SK-N-SH (cell line): ENCODE measurements at regions not wholly inside any gene's neighbourhood (a gene's known extent, or its start where the extent isn't known, plus 50 kb on each side); places are given as distances from the start of the nearest gene placed in this dataset.
"Not testable (repeated sequence)": the region's sequence is repeated elsewhere in the genome, so short reads cannot be mapped to it uniquely, and the experiment has no call there.

Experiments
- CTCF ChIA-PET: fragments of 300-600, 350-600 bp; formaldehyde crosslinking; extraction: SDS; loops from one replicate; lab custom pipeline; 2021; lab: Yijun Ruan, JAX
- POLR2A ChIA-PET: fragments of 350-600 bp; sonication (Branson Sonifier 250); formaldehyde crosslinking; extraction: SDS; loops from one replicate; lab custom pipeline; 2020; ENCODE audit warnings: antibody characterized with exemption, inconsistent platforms; lab: Yijun Ruan, JAX
- DNase-seq: peaks from one replicate; pipeline ENCODE4 v3.0.0; 2012
- H2AFZ ChIP-seq: fragments of 200-600 bp; sonication (generic); 2 replicates; pipeline ENCODE4 v1.8.1; 2016; ENCODE audit warnings: antibody characterized with exemption, mild to moderate bottlenecking, low read depth
- H3F3A ChIP-seq: fragments of 200-600 bp; sonication (generic); replicated peaks from 2 replicates; pipeline ENCODE3; 2016; ENCODE audit warnings: antibody characterized with exemption, mild to moderate bottlenecking; ENCODE audit not compliant: insufficient read depth
- H3K27ac ChIP-seq, 2 experiments: fragments of 200-500 bp in 1 of 2; fragments of 200-600 bp in 1 of 2; sonication (Bioruptor generic) in 1 of 2; sonication (generic), shearing (Covaris generic) in 1 of 2; 2 replicates each; pipeline versions ENCODE4 v1.5.1 to v1.6.1; 2014 to 2016; ENCODE audit warnings: low read depth in 2 of 2, inconsistent platforms in 1 of 2, low read length in 1 of 2, mild to moderate bottlenecking in 1 of 2, mixed read lengths in 1 of 2
- H3K27me3 ChIP-seq: fragments of 200-600 bp; sonication (generic), shearing (Covaris generic); 2 replicates; pipeline ENCODE4 v1.6.1; 2016; ENCODE audit warnings: mixed run types; ENCODE audit not compliant: insufficient read depth
- H3K36me3 ChIP-seq, 2 experiments: fragments of 200-500 bp in 1 of 2; fragments of 200-600 bp in 1 of 2; sonication (Bioruptor generic) in 1 of 2; sonication (generic) in 1 of 2; replicated peaks in 1 of 2; 2 replicates each; pipeline versions ENCODE3 to v1.5.1; 2014 to 2016; ENCODE audit warnings: low read length in 1 of 2, mild to moderate bottlenecking in 1 of 2; ENCODE audit not compliant: insufficient read depth in 2 of 2, control insufficient read depth in 1 of 2
- H3K4me1 ChIP-seq, 2 experiments: fragments of 200-500 bp in 1 of 2; fragments of 200-600 bp in 1 of 2; sonication (Bioruptor generic) in 1 of 2; sonication (generic), shearing (Covaris generic) in 1 of 2; 2 replicates each; pipeline versions ENCODE4 v1.5.1 to v1.6.1; 2014 to 2016; ENCODE audit warnings: low read depth in 1 of 2, low read length in 1 of 2, mixed run types in 1 of 2; ENCODE audit not compliant: insufficient read depth in 2 of 2, control insufficient read depth in 1 of 2
- H3K4me2 ChIP-seq: fragments of 200-600 bp; sonication (generic), shearing (Covaris generic); 2 replicates; pipeline ENCODE4 v1.6.1; 2017; ENCODE audit warnings: mixed run types
- H3K4me3 ChIP-seq, 2 experiments: fragments of 200-500 bp in 1 of 2; fragments of 200-600 bp in 1 of 2; sonication (Bioruptor generic) in 1 of 2; sonication (generic), shearing (Covaris generic) in 1 of 2; 2 replicates each; pipeline versions ENCODE4 v1.5.1 to v1.8.1; 2014 to 2016; ENCODE audit warnings: low read depth in 2 of 2, inconsistent platforms in 1 of 2, low read length in 1 of 2, mild to moderate bottlenecking in 1 of 2, mixed read lengths in 1 of 2, moderate library complexity in 1 of 2
- H3K79me2 ChIP-seq: fragments of 200-600 bp; sonication (generic); 2 replicates; pipeline ENCODE4 v1.8.1; 2017; ENCODE audit warnings: mild to moderate bottlenecking; ENCODE audit not compliant: insufficient read depth
- H3K9ac ChIP-seq: fragments of 200-600 bp; sonication (generic); 2 replicates; pipeline ENCODE4 v1.6.1; 2017; ENCODE audit warnings: mixed run types
- H3K9me2 ChIP-seq: fragments of 200-600 bp; sonication (generic); 2 replicates; pipeline ENCODE4 v1.6.1; 2017; ENCODE audit warnings: mixed run types
- H3K9me3 ChIP-seq: fragments of 200-600 bp; sonication (generic); 2 replicates; pipeline ENCODE4 v1.6.1; 2017; ENCODE audit warnings: mixed run types, mild to moderate bottlenecking, moderate library complexity
- H4K20me1 ChIP-seq: fragments of 200-600 bp; sonication (generic); 2 replicates; pipeline ENCODE4 v1.6.1; 2017; ENCODE audit warnings: mild to moderate bottlenecking, mixed run types; ENCODE audit not compliant: insufficient read depth
- EP300 ChIP-seq, 2 experiments: IDR thresholded peaks; 2 replicates each; pipeline versions ENCODE4 v1.4.0 to v1.6.1; 2012; ENCODE audit warnings: borderline replicate concordance in 1 of 2, low read depth in 1 of 2, low read length in 1 of 2
- EZH2phosphoT487 ChIP-seq: fragments of 200-600 bp; sonication (generic); IDR thresholded peaks from 2 replicates; pipeline ENCODE4 v1.6.1; 2017; ENCODE audit warnings: low read depth, mixed run types, mild to moderate bottlenecking, antibody characterized with exemption, moderate library complexity, borderline replicate concordance
- FOXM1 ChIP-seq: IDR thresholded peaks from 2 replicates; pipeline ENCODE4 v1.4.0; 2012; ENCODE audit warnings: low read depth, mild to moderate bottlenecking
- GABPA ChIP-seq: IDR thresholded peaks from 2 replicates; pipeline ENCODE4 v1.4.0; 2012; ENCODE audit warnings: low read depth, mild to moderate bottlenecking
- GATA2 ChIP-seq: sonication (generic); formaldehyde crosslinking; IDR thresholded peaks from 2 replicates; pipeline ENCODE4 v1.5.0; 2020; ENCODE audit warnings: mild to moderate bottlenecking, missing genetic modification reagents
- JUND ChIP-seq: IDR thresholded peaks from 2 replicates; pipeline ENCODE4 v1.4.0; 2012
- MEF2A ChIP-seq: IDR thresholded peaks from 2 replicates; pipeline ENCODE4 v1.4.0; 2012; ENCODE audit warnings: low read depth, borderline replicate concordance
- NFIC ChIP-seq: IDR thresholded peaks from 2 replicates; pipeline ENCODE4 v1.4.0; 2012; ENCODE audit warnings: borderline replicate concordance
- NRF1 ChIP-seq: IDR thresholded peaks from 2 replicates; pipeline ENCODE4 v1.6.1; 2012; ENCODE audit warnings: low read depth, mild to moderate bottlenecking, low read length
- SIN3A ChIP-seq: IDR thresholded peaks from 2 replicates; pipeline ENCODE4 v1.6.1; 2012; ENCODE audit warnings: low read depth, mild to moderate bottlenecking, low read length, moderate library complexity, borderline replicate concordance
- TEAD4 ChIP-seq: IDR thresholded peaks from 2 replicates; pipeline ENCODE4 v1.4.0; 2012; ENCODE audit warnings: mild to moderate bottlenecking, borderline replicate concordance; ENCODE audit not compliant: insufficient read depth
- WGBS: methylation state at CpG from one replicate; pipeline ENCODE4 v1.1.6; 2017; ENCODE audit warnings: low lambda C conversion rate; 5-methylcytosine and 5-hydroxymethylcytosine counted together
- TF ChIP-seq, protein P1 (sequence below): IDR thresholded peaks from 2 replicates; pipeline ENCODE4 v1.4.0; 2012; ENCODE audit warnings: low read depth, borderline replicate concordance
- TF ChIP-seq, protein P2 (sequence below): IDR thresholded peaks from 2 replicates; pipeline ENCODE4 v1.4.0; 2012; ENCODE audit warnings: low read depth
- TF ChIP-seq, protein P3 (sequence below): IDR thresholded peaks from 2 replicates; pipeline ENCODE4 v1.4.0; 2012; ENCODE audit warnings: low read depth, borderline replicate concordance
- TF ChIP-seq, protein P4 (sequence below): fragments of 150-350 bp; IDR thresholded peaks from 2 replicates; pipeline ENCODE4 v1.6.1; 2017; ENCODE audit warnings: antibody characterized with exemption, low read length, low read depth, borderline replicate concordance
- TF ChIP-seq, protein P5 (sequence below): fragments of 200-600 bp; sonication (generic); IDR thresholded peaks from 2 replicates; pipeline ENCODE4 v1.6.1; 2017; ENCODE audit warnings: antibody characterized with exemption, mild to moderate bottlenecking, moderate library complexity
- TF ChIP-seq, protein P6 (sequence below): IDR thresholded peaks from 2 replicates; pipeline ENCODE4 v1.6.1; 2012; ENCODE audit warnings: mild to moderate bottlenecking, low read depth, low read length, moderate library complexity
- TF ChIP-seq, protein P7 (sequence below): IDR thresholded peaks from 2 replicates; pipeline ENCODE4; 2012

DNA sequence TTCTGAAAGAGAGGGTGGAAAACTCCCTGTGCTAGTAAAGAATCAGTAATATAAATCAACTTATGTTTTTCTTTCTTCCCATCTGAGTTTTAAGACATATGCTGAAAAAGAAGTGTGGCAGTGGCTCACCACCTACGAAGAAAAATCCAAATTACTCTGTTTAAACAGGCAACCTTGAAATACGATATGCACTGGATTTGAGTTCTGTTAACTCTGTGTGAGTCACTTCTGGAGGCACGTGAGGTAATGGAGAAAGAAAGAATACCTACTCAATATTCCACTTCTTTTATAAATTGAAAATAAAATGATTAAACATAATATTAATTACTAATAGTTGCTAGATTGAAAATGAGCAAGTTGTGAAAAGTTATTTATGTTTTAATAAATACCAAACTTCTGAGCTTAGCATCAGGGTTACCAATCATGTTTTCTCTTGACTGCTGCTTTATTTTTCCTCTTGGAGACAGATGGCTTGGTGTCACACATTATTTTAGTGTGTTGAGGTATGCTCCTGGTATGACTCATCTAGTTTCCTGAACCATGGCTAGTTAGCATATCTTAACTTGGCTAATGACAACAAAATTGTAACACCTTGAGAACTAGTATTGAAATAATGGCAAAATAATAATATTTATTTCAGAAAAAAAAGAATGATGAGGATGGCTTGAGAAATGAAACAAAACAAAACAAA, 1705.5 kb upstream of the PIK3C3 start:
- Histone ChIP-seq H3K9me3 (no peaks in the 10 kb centered on the region), H3K9me2 (no peaks in the 10 kb centered on the region), H3K4me2 (no peak overlapping the region), H3K27ac (no peak overlapping the region), H3K9ac (no peak overlapping the region), H3K4me1 (no peaks in the 10 kb centered on the region), H3K36me3 (no peaks in the 10 kb centered on the region), H3K27me3 (no peaks in the 10 kb centered on the region), H2AFZ (no peak overlapping the region), H4K20me1 (no peaks in the 10 kb centered on the region), H3F3A (no peaks in the 10 kb centered on the region), H3K4me3 (no peak overlapping the region), H3K79me2 (no peaks in the 10 kb centered on the region)
- TF ChIP-seq EZH2phosphoT487 (no peak), NFIC (no peak), NRF1 (no peak), GATA2 (CRISPR knock-in tag) (no peak), EP300 (IDR thresholded peaks at IDR 0.05; ENCODE audit: borderline replicate concordance in 1 of 2, low read depth in 1 of 2, low read length in 1 of 2) (no peak), SIN3A (no peak), JUND (no peak), FOXM1 (no peak), MEF2A (no peak), TEAD4 (no peak), GABPA (no peak)
- TF ChIP-seq, protein P1, sequence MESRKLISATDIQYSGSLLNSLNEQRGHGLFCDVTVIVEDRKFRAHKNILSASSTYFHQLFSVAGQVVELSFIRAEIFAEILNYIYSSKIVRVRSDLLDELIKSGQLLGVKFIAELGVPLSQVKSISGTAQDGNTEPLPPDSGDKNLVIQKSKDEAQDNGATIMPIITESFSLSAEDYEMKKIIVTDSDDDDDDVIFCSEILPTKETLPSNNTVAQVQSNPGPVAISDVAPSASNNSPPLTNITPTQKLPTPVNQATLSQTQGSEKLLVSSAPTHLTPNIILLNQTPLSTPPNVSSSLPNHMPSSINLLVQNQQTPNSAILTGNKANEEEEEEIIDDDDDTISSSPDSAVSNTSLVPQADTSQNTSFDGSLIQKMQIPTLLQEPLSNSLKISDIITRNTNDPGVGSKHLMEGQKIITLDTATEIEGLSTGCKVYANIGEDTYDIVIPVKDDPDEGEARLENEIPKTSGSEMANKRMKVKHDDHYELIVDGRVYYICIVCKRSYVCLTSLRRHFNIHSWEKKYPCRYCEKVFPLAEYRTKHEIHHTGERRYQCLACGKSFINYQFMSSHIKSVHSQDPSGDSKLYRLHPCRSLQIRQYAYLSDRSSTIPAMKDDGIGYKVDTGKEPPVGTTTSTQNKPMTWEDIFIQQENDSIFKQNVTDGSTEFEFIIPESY: no peak
- TF ChIP-seq, protein P2, sequence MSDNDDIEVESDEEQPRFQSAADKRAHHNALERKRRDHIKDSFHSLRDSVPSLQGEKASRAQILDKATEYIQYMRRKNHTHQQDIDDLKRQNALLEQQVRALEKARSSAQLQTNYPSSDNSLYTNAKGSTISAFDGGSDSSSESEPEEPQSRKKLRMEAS: no peak
- TF ChIP-seq, protein P3, sequence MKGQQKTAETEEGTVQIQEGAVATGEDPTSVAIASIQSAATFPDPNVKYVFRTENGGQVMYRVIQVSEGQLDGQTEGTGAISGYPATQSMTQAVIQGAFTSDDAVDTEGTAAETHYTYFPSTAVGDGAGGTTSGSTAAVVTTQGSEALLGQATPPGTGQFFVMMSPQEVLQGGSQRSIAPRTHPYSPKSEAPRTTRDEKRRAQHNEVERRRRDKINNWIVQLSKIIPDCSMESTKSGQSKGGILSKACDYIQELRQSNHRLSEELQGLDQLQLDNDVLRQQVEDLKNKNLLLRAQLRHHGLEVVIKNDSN: no peak
- TF ChIP-seq, protein P4, sequence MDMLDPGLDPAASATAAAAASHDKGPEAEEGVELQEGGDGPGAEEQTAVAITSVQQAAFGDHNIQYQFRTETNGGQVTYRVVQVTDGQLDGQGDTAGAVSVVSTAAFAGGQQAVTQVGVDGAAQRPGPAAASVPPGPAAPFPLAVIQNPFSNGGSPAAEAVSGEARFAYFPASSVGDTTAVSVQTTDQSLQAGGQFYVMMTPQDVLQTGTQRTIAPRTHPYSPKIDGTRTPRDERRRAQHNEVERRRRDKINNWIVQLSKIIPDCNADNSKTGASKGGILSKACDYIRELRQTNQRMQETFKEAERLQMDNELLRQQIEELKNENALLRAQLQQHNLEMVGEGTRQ: no peak
- TF ChIP-seq, protein P5, sequence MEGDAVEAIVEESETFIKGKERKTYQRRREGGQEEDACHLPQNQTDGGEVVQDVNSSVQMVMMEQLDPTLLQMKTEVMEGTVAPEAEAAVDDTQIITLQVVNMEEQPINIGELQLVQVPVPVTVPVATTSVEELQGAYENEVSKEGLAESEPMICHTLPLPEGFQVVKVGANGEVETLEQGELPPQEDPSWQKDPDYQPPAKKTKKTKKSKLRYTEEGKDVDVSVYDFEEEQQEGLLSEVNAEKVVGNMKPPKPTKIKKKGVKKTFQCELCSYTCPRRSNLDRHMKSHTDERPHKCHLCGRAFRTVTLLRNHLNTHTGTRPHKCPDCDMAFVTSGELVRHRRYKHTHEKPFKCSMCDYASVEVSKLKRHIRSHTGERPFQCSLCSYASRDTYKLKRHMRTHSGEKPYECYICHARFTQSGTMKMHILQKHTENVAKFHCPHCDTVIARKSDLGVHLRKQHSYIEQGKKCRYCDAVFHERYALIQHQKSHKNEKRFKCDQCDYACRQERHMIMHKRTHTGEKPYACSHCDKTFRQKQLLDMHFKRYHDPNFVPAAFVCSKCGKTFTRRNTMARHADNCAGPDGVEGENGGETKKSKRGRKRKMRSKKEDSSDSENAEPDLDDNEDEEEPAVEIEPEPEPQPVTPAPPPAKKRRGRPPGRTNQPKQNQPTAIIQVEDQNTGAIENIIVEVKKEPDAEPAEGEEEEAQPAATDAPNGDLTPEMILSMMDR: no peak
- TF ChIP-seq, protein P6, sequence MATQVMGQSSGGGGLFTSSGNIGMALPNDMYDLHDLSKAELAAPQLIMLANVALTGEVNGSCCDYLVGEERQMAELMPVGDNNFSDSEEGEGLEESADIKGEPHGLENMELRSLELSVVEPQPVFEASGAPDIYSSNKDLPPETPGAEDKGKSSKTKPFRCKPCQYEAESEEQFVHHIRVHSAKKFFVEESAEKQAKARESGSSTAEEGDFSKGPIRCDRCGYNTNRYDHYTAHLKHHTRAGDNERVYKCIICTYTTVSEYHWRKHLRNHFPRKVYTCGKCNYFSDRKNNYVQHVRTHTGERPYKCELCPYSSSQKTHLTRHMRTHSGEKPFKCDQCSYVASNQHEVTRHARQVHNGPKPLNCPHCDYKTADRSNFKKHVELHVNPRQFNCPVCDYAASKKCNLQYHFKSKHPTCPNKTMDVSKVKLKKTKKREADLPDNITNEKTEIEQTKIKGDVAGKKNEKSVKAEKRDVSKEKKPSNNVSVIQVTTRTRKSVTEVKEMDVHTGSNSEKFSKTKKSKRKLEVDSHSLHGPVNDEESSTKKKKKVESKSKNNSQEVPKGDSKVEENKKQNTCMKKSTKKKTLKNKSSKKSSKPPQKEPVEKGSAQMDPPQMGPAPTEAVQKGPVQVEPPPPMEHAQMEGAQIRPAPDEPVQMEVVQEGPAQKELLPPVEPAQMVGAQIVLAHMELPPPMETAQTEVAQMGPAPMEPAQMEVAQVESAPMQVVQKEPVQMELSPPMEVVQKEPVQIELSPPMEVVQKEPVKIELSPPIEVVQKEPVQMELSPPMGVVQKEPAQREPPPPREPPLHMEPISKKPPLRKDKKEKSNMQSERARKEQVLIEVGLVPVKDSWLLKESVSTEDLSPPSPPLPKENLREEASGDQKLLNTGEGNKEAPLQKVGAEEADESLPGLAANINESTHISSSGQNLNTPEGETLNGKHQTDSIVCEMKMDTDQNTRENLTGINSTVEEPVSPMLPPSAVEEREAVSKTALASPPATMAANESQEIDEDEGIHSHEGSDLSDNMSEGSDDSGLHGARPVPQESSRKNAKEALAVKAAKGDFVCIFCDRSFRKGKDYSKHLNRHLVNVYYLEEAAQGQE: no peak
- TF ChIP-seq, protein P7, sequence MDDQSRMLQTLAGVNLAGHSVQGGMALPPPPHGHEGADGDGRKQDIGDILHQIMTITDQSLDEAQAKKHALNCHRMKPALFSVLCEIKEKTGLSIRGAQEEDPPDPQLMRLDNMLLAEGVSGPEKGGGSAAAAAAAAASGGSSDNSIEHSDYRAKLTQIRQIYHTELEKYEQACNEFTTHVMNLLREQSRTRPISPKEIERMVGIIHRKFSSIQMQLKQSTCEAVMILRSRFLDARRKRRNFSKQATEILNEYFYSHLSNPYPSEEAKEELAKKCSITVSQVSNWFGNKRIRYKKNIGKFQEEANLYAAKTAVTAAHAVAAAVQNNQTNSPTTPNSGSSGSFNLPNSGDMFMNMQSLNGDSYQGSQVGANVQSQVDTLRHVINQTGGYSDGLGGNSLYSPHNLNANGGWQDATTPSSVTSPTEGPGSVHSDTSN: no peak
- CTCF ChIA-PET: no interaction called here
- WGBS: 42% methylated on average over 3 of the region's 3 CpGs
- DNase-seq: no peak
- POLR2A ChIA-PET: no interaction called here

DNA sequence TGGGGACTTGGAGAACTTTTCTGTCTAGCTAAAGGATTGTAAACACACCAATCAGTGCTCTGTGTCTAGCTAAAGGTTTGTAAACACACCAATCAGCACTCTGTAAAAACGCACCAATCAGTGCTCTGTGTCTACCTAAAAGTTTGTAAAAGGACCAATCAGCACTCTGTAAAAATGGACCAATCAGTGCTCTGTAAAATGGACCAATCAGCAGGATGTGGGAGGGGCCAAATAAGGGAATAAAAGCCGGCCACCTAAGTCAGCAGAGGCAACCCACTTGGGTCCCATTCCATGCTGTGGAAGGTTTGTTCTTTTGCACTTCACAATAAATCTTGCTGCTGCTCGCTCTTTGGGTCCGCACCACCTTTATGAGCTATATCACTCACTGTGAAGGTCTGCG, 1709.4 kb upstream of the PIK3C3 start:
- DNase-seq, H3K27me3 ChIP-seq, H3K79me2 ChIP-seq, H3K9ac ChIP-seq, H3K9me2 ChIP-seq, H3K36me3 ChIP-seq, H3F3A ChIP-seq, H4K20me1 ChIP-seq, H3K4me1 ChIP-seq, H3K4me2 ChIP-seq, POLR2A ChIA-PET, H3K9me3 ChIP-seq, H3K27ac ChIP-seq, H2AFZ ChIP-seq, H3K4me3 ChIP-seq: not testable (repeated sequence)
- WGBS: 69% methylated on average over 5 of the region's 5 CpGs
- CTCF ChIA-PET: interaction anchor here (0.8 kb wide), 1 partner anchor 9 kb away, joined by 3 read pairs; no protein-coding TSS in a partner anchor
